MCF 10A (cell line): ENCODE measurements at regions not wholly inside any gene's neighbourhood (a gene's known extent, or its start where the extent isn't known, plus 50 kb on each side); places are given as distances from the start of the nearest gene placed in this dataset.
"Not testable (repeated sequence)": the region's sequence is repeated elsewhere in the genome, so short reads cannot be mapped to it uniquely, and the experiment has no call there.

Experiments used
- BruUV-seq: library from RNA; stranded (reverse); fragments of 400-500 nt; replicated peaks from 2 replicates; lab custom pipeline; 2021; lab: Mats Ljungman, UMichigan
- CTCF ChIA-PET: fragments of 300-600 bp; sonication (Branson Sonifier 250); formaldehyde crosslinking; extraction: SDS; loops from one replicate; lab custom pipeline; 2021; ENCODE audit warnings: antibody characterized with exemption, inconsistent platforms; lab: Yijun Ruan, JAX
- POLR2A ChIA-PET: fragments of 300-600, 350-650 bp; sonication (Branson Sonifier 250); formaldehyde crosslinking; extraction: SDS; loops from one replicate; lab custom pipeline; 2020; ENCODE audit warnings: antibody characterized with exemption, inconsistent platforms; lab: Yijun Ruan, JAX
- DNase-seq: peaks from one replicate; pipeline ENCODE4 v3.0.0-alpha.2; 2018; ENCODE audit not compliant: unreplicated experiment
- H3K27ac Mint-ChIP-seq: one replicate; pipeline ENCODE4 v1.8.0; 2022; ENCODE audit warnings: mild to moderate bottlenecking, low read depth, mixed read lengths; ENCODE audit not compliant: unreplicated experiment
- H3K27me3 Mint-ChIP-seq: one replicate; pipeline ENCODE4 v1.8.0; 2022; ENCODE audit warnings: mixed read lengths; ENCODE audit not compliant: insufficient read depth, unreplicated experiment
- H3K36me3 Mint-ChIP-seq: one replicate; pipeline ENCODE4 v1.8.0; 2022; ENCODE audit warnings: mild to moderate bottlenecking, moderate library complexity, mixed read lengths; ENCODE audit not compliant: insufficient read depth, unreplicated experiment
- H3K4me1 Mint-ChIP-seq: one replicate; pipeline ENCODE4 v1.8.0; 2022; ENCODE audit warnings: mixed read lengths; ENCODE audit not compliant: insufficient read depth, unreplicated experiment
- H3K4me3 Mint-ChIP-seq: one replicate; pipeline ENCODE4 v1.8.0; 2022; ENCODE audit warnings: mild to moderate bottlenecking, moderate library complexity, mixed read lengths; ENCODE audit not compliant: unreplicated experiment
- H3K9me3 Mint-ChIP-seq: one replicate; pipeline ENCODE4 v1.8.0; 2022; ENCODE audit warnings: mixed read lengths; ENCODE audit not compliant: unreplicated experiment
- intact Hi-C: fragments of 100-400 bp; cut with micrococcal nuclease; formaldehyde crosslinking; loops from 2 replicates; pipeline ENCODE4 v1.14.1; 2022
- TF ChIP-seq, protein P1 (sequence below): fragments of 200-600 bp; IDR thresholded peaks from one replicate; pipeline ENCODE4 v1.8.0; 2022; ENCODE audit warnings: antibody characterized with exemption, mild to moderate bottlenecking; ENCODE audit not compliant: unreplicated experiment

GRCh38 chr17:14724770-14725169, 423.9 kb downstream of the HS3ST3B1 start:
- no peak overlapping the region for H3K4me3 Mint-ChIP-seq
- intact Hi-C loops = no loop called here
- no peaks in the 10 kb centered on the region for H3K36me3 Mint-ChIP-seq
- H3K27me3 Mint-ChIP-seq = no peaks in the 10 kb centered on the region
- ChIA-PET CTCF (interaction anchor here (0.6 kb wide), 1 partner anchor 201 kb away, joined by 3 read pairs; no protein-coding TSS in a partner anchor), POLR2A (no interaction called here)
- H3K4me1 Mint-ChIP-seq = no peaks in the 10 kb centered on the region
- no TSS peak for BruUV-seq
- H3K27ac Mint-ChIP-seq = no peak overlapping the region
- H3K9me3 Mint-ChIP-seq = no peaks in the 10 kb centered on the region
- TF ChIP-seq, protein P1, sequence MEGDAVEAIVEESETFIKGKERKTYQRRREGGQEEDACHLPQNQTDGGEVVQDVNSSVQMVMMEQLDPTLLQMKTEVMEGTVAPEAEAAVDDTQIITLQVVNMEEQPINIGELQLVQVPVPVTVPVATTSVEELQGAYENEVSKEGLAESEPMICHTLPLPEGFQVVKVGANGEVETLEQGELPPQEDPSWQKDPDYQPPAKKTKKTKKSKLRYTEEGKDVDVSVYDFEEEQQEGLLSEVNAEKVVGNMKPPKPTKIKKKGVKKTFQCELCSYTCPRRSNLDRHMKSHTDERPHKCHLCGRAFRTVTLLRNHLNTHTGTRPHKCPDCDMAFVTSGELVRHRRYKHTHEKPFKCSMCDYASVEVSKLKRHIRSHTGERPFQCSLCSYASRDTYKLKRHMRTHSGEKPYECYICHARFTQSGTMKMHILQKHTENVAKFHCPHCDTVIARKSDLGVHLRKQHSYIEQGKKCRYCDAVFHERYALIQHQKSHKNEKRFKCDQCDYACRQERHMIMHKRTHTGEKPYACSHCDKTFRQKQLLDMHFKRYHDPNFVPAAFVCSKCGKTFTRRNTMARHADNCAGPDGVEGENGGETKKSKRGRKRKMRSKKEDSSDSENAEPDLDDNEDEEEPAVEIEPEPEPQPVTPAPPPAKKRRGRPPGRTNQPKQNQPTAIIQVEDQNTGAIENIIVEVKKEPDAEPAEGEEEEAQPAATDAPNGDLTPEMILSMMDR = no peak
- no peak for DNase-seq

- H3K4me1 Mint-ChIP-seq, H3K4me3 Mint-ChIP-seq, CTCF ChIA-PET, H3K9me3 Mint-ChIP-seq, POLR2A ChIA-PET, H3K27ac Mint-ChIP-seq, H3K36me3 Mint-ChIP-seq, BruUV-seq, DNase-seq, H3K27me3 Mint-ChIP-seq, intact Hi-C loops: not testable (repeated sequence)
Measured at GRCh38 chr17:14723349-14723748, 422.5 kb downstream of the HS3ST3B1 start.

DNA sequence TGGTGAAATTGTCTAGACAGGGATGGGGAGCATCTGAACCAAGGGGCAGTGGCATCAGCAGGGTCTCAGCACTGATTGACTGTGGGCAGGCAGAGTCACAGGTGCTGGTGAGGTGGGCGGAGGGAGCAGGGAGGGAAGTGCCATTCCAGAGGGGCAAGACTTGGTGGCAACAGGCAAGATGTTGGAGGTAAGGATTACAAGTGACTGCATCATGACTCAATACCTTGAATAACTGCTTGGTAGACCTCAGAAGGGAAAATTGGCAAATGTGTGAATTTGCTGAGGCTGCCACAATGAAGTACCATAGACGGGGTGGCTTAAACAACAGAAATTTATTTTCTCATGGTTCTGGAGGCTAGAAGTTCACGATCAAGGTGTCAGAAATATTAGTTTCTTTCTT, 419.1 kb downstream of the HS3ST3B1 start:
- intact Hi-C loops = no loop called here
- H3K27me3 Mint-ChIP-seq = no peaks in the 10 kb centered on the region
- no peak overlapping the region for H3K4me3 Mint-ChIP-seq
- H3K36me3 Mint-ChIP-seq = no peaks in the 10 kb centered on the region
- CTCF ChIA-PET = no interaction called here
- POLR2A ChIA-PET = no interaction called here
- peaks cover 8% of the 10 kb centered on the region for H3K4me1 Mint-ChIP-seq
- H3K9me3 Mint-ChIP-seq = no peaks in the 10 kb centered on the region
- TF ChIP-seq, protein P1 = no peak
- no peak for DNase-seq
- BruUV-seq = no TSS peak
- no peak overlapping the region for H3K27ac Mint-ChIP-seq

DNA sequence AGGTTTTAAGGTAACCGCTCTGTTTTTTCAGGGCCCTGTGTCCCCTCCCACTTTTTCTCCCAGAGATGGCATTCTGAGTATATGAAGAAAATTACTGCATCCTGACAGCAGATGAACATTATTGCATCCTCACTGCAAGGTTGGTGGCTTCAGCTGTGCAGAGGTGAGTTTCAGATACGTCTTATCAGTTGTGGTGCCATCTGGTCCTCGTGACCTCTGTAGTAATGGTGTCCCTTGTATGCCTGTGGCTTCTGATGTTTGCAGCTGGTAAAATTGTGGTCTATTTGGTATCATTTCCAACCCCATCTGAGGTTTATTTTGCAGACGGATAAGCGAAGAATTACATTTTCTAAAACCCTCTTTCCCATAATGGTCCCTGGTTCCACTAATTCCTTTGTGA, 417.0 kb downstream of the HS3ST3B1 start:
- no peaks in the 10 kb centered on the region for H3K27me3 Mint-ChIP-seq
- peaks cover 11% of the 10 kb centered on the region for H3K4me1 Mint-ChIP-seq
- no peaks in the 10 kb centered on the region for H3K36me3 Mint-ChIP-seq
- CTCF ChIA-PET = no interaction called here
- no peak overlapping the region for H3K4me3 Mint-ChIP-seq
- H3K27ac Mint-ChIP-seq = no peak overlapping the region
- POLR2A ChIA-PET = no interaction called here
- intact Hi-C loops = no loop called here
- no peaks in the 10 kb centered on the region for H3K9me3 Mint-ChIP-seq
- DNase-seq = no peak
- no TSS peak for BruUV-seq
- TF ChIP-seq, protein P1 = no peak

DNA sequence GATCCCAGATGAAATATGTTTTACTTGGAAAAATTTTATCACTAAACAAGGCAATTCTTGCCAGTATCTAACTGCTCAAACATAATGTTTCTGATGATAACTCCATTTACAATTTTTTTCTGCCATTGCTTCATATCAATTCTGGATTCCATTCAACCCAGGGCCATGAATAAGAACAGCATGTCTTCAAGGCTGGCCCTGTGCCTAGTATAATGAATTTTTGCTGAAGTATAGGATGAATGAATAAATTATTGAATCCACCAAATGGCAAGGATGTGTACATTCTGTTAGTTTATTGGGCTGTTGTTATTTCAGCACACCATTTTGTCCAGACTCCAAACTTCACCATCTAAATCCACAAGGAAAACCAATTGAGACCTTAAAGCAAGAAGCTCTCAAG, 414.7 kb downstream of the HS3ST3B1 start:
- intact Hi-C loops = no loop called here
- TF ChIP-seq, protein P1 = no peak
- BruUV-seq = no TSS peak
- Mint-ChIP-seq H3K9me3 (no peaks in the 10 kb centered on the region), H3K27ac (no peak overlapping the region), H3K4me1 (peaks cover 14% of the 10 kb centered on the region), H3K27me3 (no peaks in the 10 kb centered on the region), H3K36me3 (no peaks in the 10 kb centered on the region), H3K4me3 (no peak overlapping the region)
- ChIA-PET POLR2A (interaction anchor here (2.7 kb wide), 1 partner anchor 22 kb away, joined by 8 read pairs; no protein-coding TSS in a partner anchor), CTCF (interaction anchor here (0.5 to 1.3 kb wide), 3 partner anchors 12 to 211 kb away, joined by 3 to 4 read pairs (median 4); no protein-coding TSS in a partner anchor)
- no peak for DNase-seq
